ENCODE measurements at regions not wholly inside any gene's neighbourhood (a gene's known extent, or its start where the extent isn't known, plus 50 kb on each side); places are given as distances from the start of the nearest gene placed in this dataset.

DNA sequence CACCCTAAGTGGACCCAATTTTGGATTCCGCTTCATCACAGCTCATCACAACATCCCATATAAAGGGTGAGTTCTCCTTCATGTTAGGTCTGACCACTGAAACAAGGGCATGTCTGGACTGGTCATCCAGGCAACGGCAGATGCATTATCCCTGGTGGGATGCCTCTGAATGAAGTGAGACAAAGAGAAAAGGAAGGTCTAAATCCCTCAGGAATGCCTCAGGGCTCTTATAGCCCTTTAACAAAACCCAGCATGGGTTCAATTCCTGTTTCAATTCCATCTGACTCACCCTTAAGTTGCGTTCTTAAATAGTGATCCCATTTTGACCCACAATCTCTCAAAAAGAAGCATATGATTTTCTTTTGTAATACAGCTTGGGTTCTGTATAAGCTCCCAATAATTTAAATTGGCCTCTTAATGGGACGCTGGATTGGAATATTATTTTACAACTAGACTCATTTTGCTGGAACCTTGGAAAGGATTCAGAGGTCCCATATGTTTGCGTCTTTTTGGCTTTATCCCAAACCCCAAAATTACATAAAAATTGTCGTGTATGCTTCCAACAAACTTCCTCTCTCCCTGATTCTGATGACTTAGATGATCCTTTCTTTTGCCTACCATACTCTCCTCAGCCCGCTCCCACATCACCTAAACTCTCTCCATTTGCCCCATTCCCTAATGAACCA, 287.4 kb upstream of the ZP4 start:
- TF ChIP-seq, protein P1, sequence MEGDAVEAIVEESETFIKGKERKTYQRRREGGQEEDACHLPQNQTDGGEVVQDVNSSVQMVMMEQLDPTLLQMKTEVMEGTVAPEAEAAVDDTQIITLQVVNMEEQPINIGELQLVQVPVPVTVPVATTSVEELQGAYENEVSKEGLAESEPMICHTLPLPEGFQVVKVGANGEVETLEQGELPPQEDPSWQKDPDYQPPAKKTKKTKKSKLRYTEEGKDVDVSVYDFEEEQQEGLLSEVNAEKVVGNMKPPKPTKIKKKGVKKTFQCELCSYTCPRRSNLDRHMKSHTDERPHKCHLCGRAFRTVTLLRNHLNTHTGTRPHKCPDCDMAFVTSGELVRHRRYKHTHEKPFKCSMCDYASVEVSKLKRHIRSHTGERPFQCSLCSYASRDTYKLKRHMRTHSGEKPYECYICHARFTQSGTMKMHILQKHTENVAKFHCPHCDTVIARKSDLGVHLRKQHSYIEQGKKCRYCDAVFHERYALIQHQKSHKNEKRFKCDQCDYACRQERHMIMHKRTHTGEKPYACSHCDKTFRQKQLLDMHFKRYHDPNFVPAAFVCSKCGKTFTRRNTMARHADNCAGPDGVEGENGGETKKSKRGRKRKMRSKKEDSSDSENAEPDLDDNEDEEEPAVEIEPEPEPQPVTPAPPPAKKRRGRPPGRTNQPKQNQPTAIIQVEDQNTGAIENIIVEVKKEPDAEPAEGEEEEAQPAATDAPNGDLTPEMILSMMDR (IDR thresholded peaks at IDR 0.05; ENCODE audit: insufficient read depth, low read length, poor library complexity, severe bottlenecking), result no peak
- TF ChIP-seq EZH2phosphoT487 (conservative IDR thresholded peaks at IDR 0.05; ENCODE audit: low read length), result no peak
